ENCODE measurements at regions not wholly inside any gene's neighbourhood (a gene's known extent, or its start where the extent isn't known, plus 50 kb on each side); places are given as distances from the start of the nearest gene placed in this dataset.

GRCh38 chr12:46499226-46499625 is 126.7 kb upstream of the SLC38A2 start (continued):
- no peak for TF ChIP-seq KDM4A (IDR thresholded peaks at IDR 0.05; ENCODE audit: low read depth, low read length, severe bottlenecking)
